Neural crest cell (in vitro differentiated cells): ENCODE measurements at regions not wholly inside any gene's neighbourhood (a gene's known extent, or its start where the extent isn't known, plus 50 kb on each side); places are given as distances from the start of the nearest gene placed in this dataset.

Source experiments
- DNase-seq: peaks from one replicate; pipeline ENCODE4 v3.0.0; 2021; ENCODE audit warnings: low read depth, mixed read lengths, low spot score
- H3K27ac Mint-ChIP-seq: one replicate; pipeline ENCODE4 v1.8.0; 2021; ENCODE audit warnings: mild to moderate bottlenecking, mixed read lengths; ENCODE audit not compliant: unreplicated experiment
- H3K27me3 Mint-ChIP-seq: 2 replicates; pipeline ENCODE4 v1.8.0; 2021; ENCODE audit warnings: low read depth, mild to moderate bottlenecking, mixed read lengths
- H3K36me3 Mint-ChIP-seq: 2 replicates; pipeline ENCODE4 v1.8.0; 2021; ENCODE audit warnings: low read depth, mild to moderate bottlenecking, mixed read lengths
- H3K4me1 Mint-ChIP-seq: 2 replicates; pipeline ENCODE4 v1.8.0; 2021; ENCODE audit warnings: mixed read lengths
- H3K4me3 Mint-ChIP-seq: one replicate; pipeline ENCODE4 v1.8.0; 2021; ENCODE audit warnings: mild to moderate bottlenecking, mixed read lengths
- H3K9me3 Mint-ChIP-seq: 2 replicates; pipeline ENCODE4 v1.8.0; 2021; ENCODE audit warnings: mixed read lengths
- CTCF ChIP-seq: fragments of 200-600 bp; sonication (generic); conservative IDR thresholded peaks from 2 replicates; pipeline ENCODE4 v1.5.0; 2021; ENCODE audit warnings: antibody characterized with exemption, mild to moderate bottlenecking

GRCh38 chr13:73683746-73684145, 450.5 kb downstream of the KLF12 start:
- no peak for TF ChIP-seq CTCF
- Mint-ChIP-seq H3K27me3 (no peaks in the 10 kb centered on the region), H3K4me1 (peaks cover 12% of the 10 kb centered on the region), H3K4me3 (no peak overlapping the region), H3K27ac (peak overlapping the region; percentile 93), H3K36me3 (peaks cover 5% of the 10 kb centered on the region), H3K9me3 (peaks cover 3% of the 10 kb centered on the region)
- no peak for DNase-seq

GRCh38 chr13:73681779-73682178, 452.4 kb downstream of the KLF12 start:
- peaks cover 19% of the 10 kb centered on the region for H3K4me1 Mint-ChIP-seq
- no peak for TF ChIP-seq CTCF
- H3K36me3 Mint-ChIP-seq = peaks cover 5% of the 10 kb centered on the region
- H3K27me3 Mint-ChIP-seq = no peaks in the 10 kb centered on the region
- no peak overlapping the region for H3K4me3 Mint-ChIP-seq
- no peak overlapping the region for H3K27ac Mint-ChIP-seq
- no peak for DNase-seq
- H3K9me3 Mint-ChIP-seq = peaks cover 3% of the 10 kb centered on the region

- Mint-ChIP-seq H3K9me3 (peaks cover 3% of the 10 kb centered on the region), H3K4me3 (no peak overlapping the region), H3K27ac (no peak overlapping the region), H3K36me3 (peaks cover 5% of the 10 kb centered on the region), H3K27me3 (no peaks in the 10 kb centered on the region), H3K4me1 (peaks cover 21% of the 10 kb centered on the region)
- TF ChIP-seq CTCF = no peak
- DNase-seq = no peak
Measured at GRCh38 chr13:73681015-73681414, 453.2 kb downstream of the KLF12 start.

GRCh38 chr13:73677048-73677601, 457.1 kb downstream of the KLF12 start:
- H3K9me3 Mint-ChIP-seq = no peaks in the 10 kb centered on the region
- H3K4me3 Mint-ChIP-seq = no peak overlapping the region
- peak overlapping the region; percentile 78 for H3K27ac Mint-ChIP-seq
- no peak for TF ChIP-seq CTCF
- no peak for DNase-seq
- peaks cover 3% of the 10 kb centered on the region for H3K36me3 Mint-ChIP-seq
- H3K27me3 Mint-ChIP-seq = no peaks in the 10 kb centered on the region
- H3K4me1 Mint-ChIP-seq = peaks cover 9% of the 10 kb centered on the region

- no peaks in the 10 kb centered on the region for H3K27me3 Mint-ChIP-seq
- no peak for DNase-seq
- TF ChIP-seq CTCF = no peak
- no peaks in the 10 kb centered on the region for H3K9me3 Mint-ChIP-seq
- H3K4me3 Mint-ChIP-seq = no peak overlapping the region
- H3K4me1 Mint-ChIP-seq = peaks cover 9% of the 10 kb centered on the region
- peaks cover 3% of the 10 kb centered on the region for H3K36me3 Mint-ChIP-seq
- peak overlapping the region; percentile 78 for H3K27ac Mint-ChIP-seq
Measured at GRCh38 chr13:73676550-73677047, 457.6 kb downstream of the KLF12 start.
